ENCODE measurements at regions not wholly inside any gene's neighbourhood (a gene's known extent, or its start where the extent isn't known, plus 50 kb on each side); places are given as distances from the start of the nearest gene placed in this dataset.

- TF ChIP-seq, protein P1, sequence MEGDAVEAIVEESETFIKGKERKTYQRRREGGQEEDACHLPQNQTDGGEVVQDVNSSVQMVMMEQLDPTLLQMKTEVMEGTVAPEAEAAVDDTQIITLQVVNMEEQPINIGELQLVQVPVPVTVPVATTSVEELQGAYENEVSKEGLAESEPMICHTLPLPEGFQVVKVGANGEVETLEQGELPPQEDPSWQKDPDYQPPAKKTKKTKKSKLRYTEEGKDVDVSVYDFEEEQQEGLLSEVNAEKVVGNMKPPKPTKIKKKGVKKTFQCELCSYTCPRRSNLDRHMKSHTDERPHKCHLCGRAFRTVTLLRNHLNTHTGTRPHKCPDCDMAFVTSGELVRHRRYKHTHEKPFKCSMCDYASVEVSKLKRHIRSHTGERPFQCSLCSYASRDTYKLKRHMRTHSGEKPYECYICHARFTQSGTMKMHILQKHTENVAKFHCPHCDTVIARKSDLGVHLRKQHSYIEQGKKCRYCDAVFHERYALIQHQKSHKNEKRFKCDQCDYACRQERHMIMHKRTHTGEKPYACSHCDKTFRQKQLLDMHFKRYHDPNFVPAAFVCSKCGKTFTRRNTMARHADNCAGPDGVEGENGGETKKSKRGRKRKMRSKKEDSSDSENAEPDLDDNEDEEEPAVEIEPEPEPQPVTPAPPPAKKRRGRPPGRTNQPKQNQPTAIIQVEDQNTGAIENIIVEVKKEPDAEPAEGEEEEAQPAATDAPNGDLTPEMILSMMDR (IDR thresholded peaks at IDR 0.05), result no peak
- TF ChIP-seq POLR2A (IDR thresholded peaks at IDR 0.05), result no peak
Measured at GRCh38 chr5:77924081-77924480, 147.9 kb upstream of the TBCA start.

All from adrenal gland (tissue), 5 donors.